Uterus (tissue), 3 donors: ENCODE measurements at regions not wholly inside any gene's neighbourhood (a gene's known extent, or its start where the extent isn't known, plus 50 kb on each side); places are given as distances from the start of the nearest gene placed in this dataset.

Experiments used
- DNase-seq, 2 donors: peaks; one replicate each; pipeline ENCODE4 v3.0.0-alpha.2; 2019 to 2020
- H3K27ac ChIP-seq, 2 donors: fragments of 200-600 bp; sonication (generic); 1 replicate in 1 of 2; 2 replicates in 1 of 2; pipeline ENCODE4 v1.5.1; 2016 to 2018
- H3K27me3 ChIP-seq, 2 donors: fragments of 200-600 bp; sonication (generic); one replicate each; pipeline ENCODE4 v1.5.1; 2018 to 2019; ENCODE audit warnings: control low read depth in 1 of 2
- H3K36me3 ChIP-seq, 2 donors: fragments of 200-600 bp; sonication (generic); one replicate each; pipeline ENCODE4 v1.5.1; 2019; ENCODE audit warnings: control low read depth in 1 of 2
- H3K4me1 ChIP-seq, 2 donors: fragments of 200-600 bp; sonication (generic); one replicate each; pipeline ENCODE4 v1.5.1; 2018 to 2019; ENCODE audit warnings: control low read depth in 1 of 2
- H3K4me3 ChIP-seq, 2 donors: fragments of 200-600 bp; sonication (generic); 1 replicate in 1 of 2; 2 replicates in 1 of 2; pipeline ENCODE4 v1.5.1; 2018 to 2019; ENCODE audit warnings: mild to moderate bottlenecking in 1 of 2
- H3K9me3 ChIP-seq, 2 donors: fragments of 200-600 bp; sonication (generic); one replicate each; pipeline ENCODE4 v1.5.1; 2019; ENCODE audit warnings: control low read depth in 1 of 2
- POLR2A ChIP-seq, 2 donors: fragments of 450-650 bp; IDR thresholded peaks; one replicate each; pipeline ENCODE4 v1.6.1; 2016; ENCODE audit warnings: antibody characterized with exemption in 2 of 2, mild to moderate bottlenecking in 1 of 2, moderate library complexity in 1 of 2
- intact Hi-C: fragments of 100-400 bp; cut with DNase I; formaldehyde crosslinking; loops from one replicate; pipeline ENCODE4 v1.15.1; 2023; ENCODE audit warnings: low total_unique reads
- TF ChIP-seq, protein P1 (sequence below), 4 experiments: fragments of 200-600 bp in 2 of 4; fragments of 450-650 bp in 2 of 4; sonication (generic) in 2 of 4; IDR thresholded peaks; one replicate each; pipeline ENCODE4 v1.5.1; 2016 to 2019; ENCODE audit warnings: antibody characterized with exemption in 4 of 4, mild to moderate bottlenecking in 2 of 4, moderate library complexity in 1 of 4
- donor health status: DM: yes; HTN: yes; CAD: no.

DNA sequence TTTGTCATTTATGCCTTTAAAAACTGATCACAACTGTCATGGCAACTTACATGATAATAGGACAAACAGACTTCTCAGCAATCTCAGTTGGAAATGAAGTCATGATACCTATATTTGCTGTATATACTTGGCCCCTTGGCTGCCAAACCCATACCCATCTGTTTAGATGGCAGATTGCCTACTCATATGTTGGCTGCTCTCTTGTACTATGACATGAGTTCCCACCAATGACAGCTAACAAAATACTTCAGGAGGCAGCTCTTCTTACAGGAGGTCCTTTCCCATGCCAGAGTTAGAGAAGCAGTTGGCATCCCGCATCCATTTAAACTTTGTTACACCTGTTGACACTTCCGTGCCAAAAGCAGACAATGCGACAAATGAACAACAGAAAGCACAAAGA, 603.1 kb upstream of the ADGRL2 start:
- Histone ChIP-seq H3K4me1 (no peaks in the 10 kb centered on the region), H3K9me3 (no peaks in the 10 kb centered on the region), H3K27ac (no peak overlapping the region), H3K4me3 (no peak overlapping the region), H3K36me3 (no peaks in the 10 kb centered on the region), H3K27me3 (no peaks in the 10 kb centered on the region)
- intact Hi-C loops = no loop called here
- TF ChIP-seq POLR2A (IDR thresholded peaks at IDR 0.05) = no peak
- TF ChIP-seq, protein P1, sequence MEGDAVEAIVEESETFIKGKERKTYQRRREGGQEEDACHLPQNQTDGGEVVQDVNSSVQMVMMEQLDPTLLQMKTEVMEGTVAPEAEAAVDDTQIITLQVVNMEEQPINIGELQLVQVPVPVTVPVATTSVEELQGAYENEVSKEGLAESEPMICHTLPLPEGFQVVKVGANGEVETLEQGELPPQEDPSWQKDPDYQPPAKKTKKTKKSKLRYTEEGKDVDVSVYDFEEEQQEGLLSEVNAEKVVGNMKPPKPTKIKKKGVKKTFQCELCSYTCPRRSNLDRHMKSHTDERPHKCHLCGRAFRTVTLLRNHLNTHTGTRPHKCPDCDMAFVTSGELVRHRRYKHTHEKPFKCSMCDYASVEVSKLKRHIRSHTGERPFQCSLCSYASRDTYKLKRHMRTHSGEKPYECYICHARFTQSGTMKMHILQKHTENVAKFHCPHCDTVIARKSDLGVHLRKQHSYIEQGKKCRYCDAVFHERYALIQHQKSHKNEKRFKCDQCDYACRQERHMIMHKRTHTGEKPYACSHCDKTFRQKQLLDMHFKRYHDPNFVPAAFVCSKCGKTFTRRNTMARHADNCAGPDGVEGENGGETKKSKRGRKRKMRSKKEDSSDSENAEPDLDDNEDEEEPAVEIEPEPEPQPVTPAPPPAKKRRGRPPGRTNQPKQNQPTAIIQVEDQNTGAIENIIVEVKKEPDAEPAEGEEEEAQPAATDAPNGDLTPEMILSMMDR (IDR thresholded peaks at IDR 0.05) = no peak
- DNase-seq = no peak

DNA sequence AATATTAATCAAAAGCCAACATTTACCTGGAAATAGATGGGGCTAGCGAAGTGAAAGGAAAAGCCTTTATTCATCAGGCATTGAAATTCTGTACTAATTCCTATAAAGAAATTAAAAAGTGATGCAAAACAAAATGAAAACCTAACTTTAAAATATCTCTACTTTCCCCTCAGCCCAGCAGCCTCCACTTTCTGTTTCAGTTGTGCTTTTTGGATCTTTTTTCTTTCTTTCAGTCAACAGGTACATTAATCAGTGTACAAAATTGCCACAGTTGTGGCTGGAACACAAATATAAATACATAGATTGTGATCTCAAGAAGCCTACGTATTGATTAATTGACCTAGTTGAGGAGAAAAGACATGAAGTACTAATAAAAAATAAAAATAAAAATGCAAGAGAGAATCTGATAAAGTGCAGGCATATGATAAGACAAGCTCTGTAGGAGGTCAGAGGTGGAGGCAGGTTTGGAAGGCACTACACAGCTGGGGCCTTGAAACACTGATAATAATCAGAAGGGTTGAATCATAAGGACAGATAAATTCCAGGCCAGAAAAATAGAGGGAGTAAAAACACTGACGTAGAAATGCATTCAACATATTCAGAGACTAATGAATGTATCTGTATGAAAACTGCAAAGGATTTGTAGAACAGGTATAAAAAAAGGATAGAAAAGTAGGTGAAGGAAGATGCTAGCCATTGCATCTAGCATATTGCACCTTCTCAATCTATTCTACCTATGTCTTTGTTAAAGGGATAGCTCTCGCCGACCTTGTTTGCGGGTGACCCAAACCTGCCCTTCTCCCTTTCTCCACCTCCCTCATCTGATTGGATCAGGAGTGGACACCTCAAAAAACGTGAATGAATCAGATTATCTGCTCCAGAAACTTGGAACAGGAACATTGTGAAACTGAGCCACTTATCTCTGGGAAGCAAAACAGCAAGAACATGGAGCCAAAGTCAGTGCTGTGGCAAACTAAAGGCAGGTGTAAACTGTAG, 607.8 kb upstream of the ADGRL2 start:
- Histone ChIP-seq H3K4me1 (no peaks in the 10 kb centered on the region), H3K9me3 (no peaks in the 10 kb centered on the region), H3K4me3 (no peak overlapping the region), H3K27me3 (no peaks in the 10 kb centered on the region), H3K36me3 (no peaks in the 10 kb centered on the region), H3K27ac (no peak overlapping the region)
- no peak for DNase-seq
- intact Hi-C loops = no loop called here
- TF ChIP-seq POLR2A (IDR thresholded peaks at IDR 0.05) = no peak
- TF ChIP-seq, protein P1 (IDR thresholded peaks at IDR 0.05) = no peak

DNA sequence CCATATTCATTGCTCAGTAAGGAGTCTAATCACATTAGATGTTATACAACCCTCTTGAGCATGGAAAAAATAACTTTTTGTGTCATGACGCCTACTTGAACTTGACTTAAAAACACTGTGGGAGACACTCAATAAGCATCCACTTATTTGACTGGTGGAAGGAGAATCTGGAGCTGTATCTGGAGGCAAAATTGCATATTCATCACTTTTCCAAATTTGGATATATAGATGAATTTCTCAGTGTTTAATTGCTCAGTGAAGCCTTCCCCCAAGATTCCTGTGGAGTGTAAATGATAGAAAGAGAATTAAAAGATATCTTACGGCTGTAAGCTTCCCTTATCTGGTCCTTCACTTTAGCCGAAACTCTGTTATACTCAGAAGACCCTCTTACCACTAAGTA, 610.7 kb upstream of the ADGRL2 start:
- no peak overlapping the region for H3K4me3 ChIP-seq
- H3K27me3 ChIP-seq = no peaks in the 10 kb centered on the region
- H3K27ac ChIP-seq = no peak overlapping the region
- intact Hi-C loops = no loop called here
- no peak for DNase-seq
- no peaks in the 10 kb centered on the region for H3K4me1 ChIP-seq
- no peak for TF ChIP-seq POLR2A (IDR thresholded peaks at IDR 0.05)
- TF ChIP-seq, protein P1 (IDR thresholded peaks at IDR 0.05) = no peak
- H3K36me3 ChIP-seq = no peaks in the 10 kb centered on the region
- no peaks in the 10 kb centered on the region for H3K9me3 ChIP-seq

DNA sequence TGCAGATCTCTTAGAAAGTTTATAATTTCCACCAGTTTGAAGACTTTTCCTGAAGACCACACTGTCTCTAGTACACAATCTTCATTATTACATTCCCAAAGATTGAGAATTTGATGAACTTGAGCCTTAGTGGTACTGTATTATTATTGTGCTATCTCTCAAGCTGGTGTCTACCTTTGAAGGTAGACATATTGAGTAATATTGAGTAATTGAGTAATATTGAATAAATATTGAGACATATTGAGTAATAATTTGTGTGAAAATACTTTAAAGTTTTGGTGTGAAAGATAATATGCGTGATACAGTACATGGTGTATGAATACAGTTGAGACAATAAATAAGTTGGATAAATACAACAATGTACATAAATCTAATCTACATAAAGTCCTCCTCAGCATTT, 613.1 kb upstream of the ADGRL2 start:
- H3K9me3 ChIP-seq = no peaks in the 10 kb centered on the region
- intact Hi-C loops = no loop called here
- H3K27me3 ChIP-seq = no peaks in the 10 kb centered on the region
- H3K36me3 ChIP-seq = no peaks in the 10 kb centered on the region
- DNase-seq = no peak
- TF ChIP-seq, protein P1 (IDR thresholded peaks at IDR 0.05) = no peak
- TF ChIP-seq POLR2A (IDR thresholded peaks at IDR 0.05) = no peak
- H3K4me1 ChIP-seq = no peaks in the 10 kb centered on the region
- H3K27ac ChIP-seq = no peak overlapping the region
- H3K4me3 ChIP-seq = no peak overlapping the region

DNA sequence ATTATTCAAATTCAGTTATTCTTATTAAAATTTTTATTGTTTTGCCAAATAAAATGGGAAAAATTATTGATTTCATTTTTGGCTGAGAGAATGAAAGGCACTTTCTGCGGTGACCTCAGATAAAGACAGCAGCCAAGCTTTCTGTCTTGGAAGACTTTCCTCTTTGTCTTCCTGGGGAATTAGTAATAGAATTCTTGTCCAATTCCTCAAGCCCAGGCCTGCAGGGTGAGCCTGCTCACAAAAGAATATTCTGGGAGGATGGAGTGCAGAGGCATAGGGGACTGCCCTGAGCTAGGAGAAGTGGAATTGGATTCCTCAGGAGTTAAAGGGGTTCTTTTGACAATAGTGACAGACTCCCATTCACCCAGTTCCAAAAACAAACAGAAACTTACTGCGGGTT, 614.5 kb upstream of the ADGRL2 start:
- DNase-seq = no peak
- TF ChIP-seq, protein P1 (IDR thresholded peaks at IDR 0.05) = no peak
- TF ChIP-seq POLR2A (IDR thresholded peaks at IDR 0.05) = no peak
- H3K27me3 ChIP-seq = no peaks in the 10 kb centered on the region
- H3K27ac ChIP-seq = no peak overlapping the region
- H3K36me3 ChIP-seq = no peaks in the 10 kb centered on the region
- no peaks in the 10 kb centered on the region for H3K9me3 ChIP-seq
- intact Hi-C loops = no loop called here
- no peak overlapping the region for H3K4me3 ChIP-seq
- H3K4me1 ChIP-seq = no peaks in the 10 kb centered on the region
